ENCODE measurements at regions not wholly inside any gene's neighbourhood (a gene's known extent, or its start where the extent isn't known, plus 50 kb on each side); places are given as distances from the start of the nearest gene placed in this dataset.

DNA sequence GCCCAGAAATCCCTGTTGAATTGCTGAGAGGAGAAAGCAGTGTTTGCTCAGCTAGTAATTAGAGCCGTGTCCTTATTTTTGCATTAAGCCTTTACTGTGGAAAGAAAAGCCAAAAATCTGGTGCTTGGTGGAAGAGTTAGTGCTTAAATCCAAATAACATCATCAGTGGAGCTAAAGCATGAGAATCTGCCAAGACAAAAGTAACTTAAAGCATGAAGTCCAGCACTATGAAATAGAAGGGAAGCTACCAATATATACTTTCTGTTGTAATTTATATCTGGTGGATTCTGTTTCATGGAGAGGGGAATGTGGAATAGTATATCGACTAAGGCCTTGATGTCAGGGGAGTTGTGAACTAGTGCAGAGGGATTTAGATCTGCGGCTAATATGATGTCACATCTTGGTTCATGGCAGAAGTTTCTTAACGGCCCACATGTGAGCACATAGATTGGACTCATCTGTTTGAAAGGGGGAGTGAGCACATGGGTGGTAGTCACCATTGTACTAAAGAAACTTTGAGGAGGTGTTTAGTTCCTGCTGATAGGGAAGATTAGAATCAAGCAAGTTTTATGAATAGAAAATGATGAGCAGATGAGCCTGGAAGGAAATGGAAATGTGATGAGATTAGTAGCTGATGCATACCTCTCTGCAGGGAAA lies 224.4 kb upstream of the MTNR1B start:
- Histone ChIP-seq H3K9me3 (no peaks in the 10 kb centered on the region), H3K27me3 (no peaks in the 10 kb centered on the region), H3K4me3 (no peak overlapping the region), H3K4me1 (no peaks in the 10 kb centered on the region), H3K36me3 (no peaks in the 10 kb centered on the region), H3K27ac (no peak overlapping the region)
- in situ Hi-C loops (cut with MboI; ENCODE audit: low pct_ligation_motif_present in 1 of 4, low pct_unique_long_range_greater_than_20kb in 1 of 4, low sequenced_read_pairs in 3 of 4) (no loop called here), intact Hi-C loops (cut with DNase I; ENCODE audit: low total_unique reads) (no loop called here)
- TF ChIP-seq POLR2A (IDR thresholded peaks at IDR 0.05) (no peak), EP300 (IDR thresholded peaks at IDR 0.05; ENCODE audit: low read depth) (no peak), POLR2AphosphoS5 (IDR thresholded peaks at IDR 0.05) (no peak)
- TF ChIP-seq, protein P1, sequence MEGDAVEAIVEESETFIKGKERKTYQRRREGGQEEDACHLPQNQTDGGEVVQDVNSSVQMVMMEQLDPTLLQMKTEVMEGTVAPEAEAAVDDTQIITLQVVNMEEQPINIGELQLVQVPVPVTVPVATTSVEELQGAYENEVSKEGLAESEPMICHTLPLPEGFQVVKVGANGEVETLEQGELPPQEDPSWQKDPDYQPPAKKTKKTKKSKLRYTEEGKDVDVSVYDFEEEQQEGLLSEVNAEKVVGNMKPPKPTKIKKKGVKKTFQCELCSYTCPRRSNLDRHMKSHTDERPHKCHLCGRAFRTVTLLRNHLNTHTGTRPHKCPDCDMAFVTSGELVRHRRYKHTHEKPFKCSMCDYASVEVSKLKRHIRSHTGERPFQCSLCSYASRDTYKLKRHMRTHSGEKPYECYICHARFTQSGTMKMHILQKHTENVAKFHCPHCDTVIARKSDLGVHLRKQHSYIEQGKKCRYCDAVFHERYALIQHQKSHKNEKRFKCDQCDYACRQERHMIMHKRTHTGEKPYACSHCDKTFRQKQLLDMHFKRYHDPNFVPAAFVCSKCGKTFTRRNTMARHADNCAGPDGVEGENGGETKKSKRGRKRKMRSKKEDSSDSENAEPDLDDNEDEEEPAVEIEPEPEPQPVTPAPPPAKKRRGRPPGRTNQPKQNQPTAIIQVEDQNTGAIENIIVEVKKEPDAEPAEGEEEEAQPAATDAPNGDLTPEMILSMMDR (IDR thresholded peaks at IDR 0.05), result no peak
- DNase-seq, result no peak
- WGBS, 2 donors (ENCODE audit: low coverage in 1 of 2), result 88 to 93% methylated on average over 2 to 4 of the region's 4 CpGs

DNA sequence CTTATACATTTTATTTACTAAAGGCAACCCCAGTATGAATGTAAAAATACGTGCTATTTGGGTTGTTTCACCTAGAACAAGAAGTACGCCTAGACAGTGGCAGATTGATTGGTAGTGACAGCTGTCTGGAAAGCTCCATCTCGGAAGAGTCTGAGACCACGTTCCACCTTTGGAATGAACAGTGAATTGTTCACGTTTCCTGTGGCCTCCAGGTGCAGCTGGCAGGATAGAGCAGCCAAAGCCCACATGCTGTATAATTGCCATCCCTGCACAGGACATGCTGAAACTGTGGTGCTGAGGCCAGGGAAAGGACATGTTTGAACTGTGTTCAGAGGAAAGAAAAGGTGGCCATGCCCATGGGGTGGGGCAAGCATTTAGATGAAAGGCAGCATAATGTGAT lies 218.7 kb upstream of the MTNR1B start:
- Histone ChIP-seq H3K36me3 (no peaks in the 10 kb centered on the region), H3K4me3 (no peak overlapping the region), H3K4me1 (no peaks in the 10 kb centered on the region), H3K27ac (no peak overlapping the region), H3K9me3 (no peaks in the 10 kb centered on the region), H3K27me3 (no peaks in the 10 kb centered on the region)
- WGBS, 2 donors (ENCODE audit: low coverage in 1 of 2), result 76% methylated on average over 5 of the region's 5 CpGs; no CpG with 5 or more reads in 1 of the 2 donors
- in situ Hi-C loops (cut with MboI; ENCODE audit: low pct_ligation_motif_present in 1 of 4, low pct_unique_long_range_greater_than_20kb in 1 of 4, low sequenced_read_pairs in 3 of 4), result no loop called here
- TF ChIP-seq POLR2AphosphoS5 (IDR thresholded peaks at IDR 0.05), result no peak
- TF ChIP-seq POLR2A (IDR thresholded peaks at IDR 0.05), result no peak
- TF ChIP-seq, protein P1 (IDR thresholded peaks at IDR 0.05), result no peak
- no peak for TF ChIP-seq EP300 (IDR thresholded peaks at IDR 0.05; ENCODE audit: low read depth)
- intact Hi-C loops (cut with DNase I; ENCODE audit: low total_unique reads), result no loop called here
- DNase-seq, result no peak

DNA sequence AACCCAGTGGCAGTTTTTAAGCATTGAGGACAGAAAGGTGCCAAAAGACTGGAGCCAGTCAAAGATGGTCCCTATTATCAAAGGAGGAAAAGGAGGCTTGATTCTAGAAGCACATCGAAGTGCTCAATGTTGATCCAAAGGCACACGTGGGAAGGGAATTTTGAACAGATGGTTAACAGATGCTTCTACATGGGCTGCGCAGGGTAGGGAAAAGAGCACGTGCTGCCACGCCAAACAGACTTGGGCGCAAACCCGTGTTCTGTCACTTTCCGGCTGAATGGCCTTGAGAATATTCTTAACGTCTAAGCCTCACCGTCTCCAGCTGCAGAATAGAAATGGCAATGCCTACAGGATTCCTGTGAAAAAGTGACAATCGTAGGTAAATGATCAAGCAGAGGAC lies 217.9 kb upstream of the MTNR1B start:
- TF ChIP-seq POLR2A (IDR thresholded peaks at IDR 0.05) (no peak), EP300 (IDR thresholded peaks at IDR 0.05; ENCODE audit: low read depth) (no peak), POLR2AphosphoS5 (IDR thresholded peaks at IDR 0.05) (no peak)
- TF ChIP-seq, protein P1 (IDR thresholded peaks at IDR 0.05), result no peak
- no peaks in the 10 kb centered on the region for H3K9me3 ChIP-seq
- no peaks in the 10 kb centered on the region for H3K36me3 ChIP-seq
- H3K27ac ChIP-seq, result peak overlapping the region in 1 of 4 donors; percentile 40
- DNase-seq, result no peak
- in situ Hi-C loops (cut with MboI; ENCODE audit: low pct_ligation_motif_present in 1 of 4, low pct_unique_long_range_greater_than_20kb in 1 of 4, low sequenced_read_pairs in 3 of 4), result no loop called here
- no peaks in the 10 kb centered on the region for H3K4me1 ChIP-seq
- H3K27me3 ChIP-seq, result no peaks in the 10 kb centered on the region
- intact Hi-C loops (cut with DNase I; ENCODE audit: low total_unique reads), result no loop called here
- 67 to 77% methylated on average over 4 to 11 of the region's 11 CpGs for WGBS, 2 donors (ENCODE audit: low coverage in 1 of 2)
- no peak overlapping the region for H3K4me3 ChIP-seq

DNA sequence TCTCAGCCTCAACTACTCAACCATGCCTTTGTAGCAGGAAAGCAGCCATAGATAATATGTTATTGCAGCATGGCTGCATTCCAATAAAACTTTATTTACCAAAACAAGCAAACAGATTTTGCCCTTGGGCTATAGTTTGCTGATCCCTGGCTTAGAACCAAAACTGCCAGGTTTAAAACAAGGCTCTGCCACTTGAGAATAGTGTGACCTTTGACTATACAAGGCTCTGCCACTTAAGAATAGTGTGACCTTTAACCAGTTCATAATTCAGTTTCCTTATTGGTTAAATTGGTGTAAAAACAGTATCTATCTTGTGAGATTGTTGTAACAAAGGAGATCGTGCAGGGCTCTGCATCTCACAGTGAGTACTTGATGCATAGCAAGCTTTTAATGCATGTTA lies 217.3 kb upstream of the MTNR1B start:
- no peaks in the 10 kb centered on the region for H3K9me3 ChIP-seq
- TF ChIP-seq EP300 (IDR thresholded peaks at IDR 0.05; ENCODE audit: low read depth) (no peak), POLR2AphosphoS5 (IDR thresholded peaks at IDR 0.05) (no peak), POLR2A (IDR thresholded peaks at IDR 0.05) (no peak)
- TF ChIP-seq, protein P1 (IDR thresholded peaks at IDR 0.05), result no peak
- DNase-seq, result peak; percentile 11
- no peaks in the 10 kb centered on the region for H3K27me3 ChIP-seq
- WGBS, 2 donors (ENCODE audit: low coverage in 1 of 2), result 40 to 47% methylated on average over 1 of the region's 1 CpG
- in situ Hi-C loops (cut with MboI; ENCODE audit: low pct_ligation_motif_present in 1 of 4, low pct_unique_long_range_greater_than_20kb in 1 of 4, low sequenced_read_pairs in 3 of 4) (no loop called here), intact Hi-C loops (cut with DNase I; ENCODE audit: low total_unique reads) (no loop called here)
- no peak overlapping the region for H3K4me3 ChIP-seq
- no peaks in the 10 kb centered on the region for H3K36me3 ChIP-seq
- peak overlapping the region in 1 of 4 donors; percentile 40 for H3K27ac ChIP-seq
- no peaks in the 10 kb centered on the region for H3K4me1 ChIP-seq

Data from transverse colon (tissue), 4 donors.